GM18909 (cell line): ENCODE measurements at regions not wholly inside any gene's neighbourhood (a gene's known extent, or its start where the extent isn't known, plus 50 kb on each side); places are given as distances from the start of the nearest gene placed in this dataset.

Experiments used
- ATAC-seq: cut with Tn5 transposase; IDR thresholded peaks from one replicate; pipeline ENCODE4 v1.9.1; 2021; ENCODE audit warnings: mild to moderate bottlenecking; ENCODE audit not compliant: unreplicated experiment, poor library complexity

DNA sequence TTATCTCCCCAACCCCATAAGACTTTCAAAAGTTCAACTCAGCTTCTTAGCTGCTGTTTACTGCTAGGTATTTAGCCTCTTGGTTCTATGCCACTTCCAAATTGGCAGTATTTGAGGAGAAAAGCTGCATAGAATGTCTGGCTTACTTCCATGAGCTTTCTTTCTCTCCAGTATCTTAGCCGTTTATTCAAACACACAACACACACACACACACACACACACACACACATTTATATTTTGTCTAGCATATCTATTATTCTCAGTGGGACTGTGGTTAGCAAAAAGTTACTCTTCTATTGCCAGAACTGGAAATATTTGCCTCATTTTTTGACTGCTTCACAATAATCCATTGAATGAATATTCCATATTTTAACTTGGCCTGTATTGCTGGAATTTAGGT, 634.2 kb upstream of the IMPG1 start:
- no peak for ATAC-seq

DNA sequence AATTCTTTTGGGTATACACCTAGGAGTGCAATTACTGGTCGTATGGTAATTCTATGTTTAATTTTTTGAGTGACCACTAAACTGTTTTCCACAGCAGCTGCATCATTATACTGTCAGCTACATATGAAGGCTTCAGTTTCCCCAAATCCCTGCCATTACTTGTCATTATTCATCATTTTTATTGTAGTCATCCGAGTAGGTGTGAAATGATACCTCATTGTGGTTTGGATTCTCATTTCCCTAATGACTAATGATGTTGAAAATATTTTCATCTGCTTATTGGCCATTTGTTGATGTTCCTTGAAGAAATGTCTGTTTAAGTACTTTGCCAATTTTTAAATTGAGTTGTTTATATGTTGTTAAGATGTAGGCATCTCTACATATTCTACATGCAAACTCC, 633.6 kb upstream of the IMPG1 start:
- ATAC-seq: no peak

- no peak for ATAC-seq
Observed at GRCh38 chr6:76703786-76704185, 631.3 kb upstream of the IMPG1 start.

GRCh38 chr6:76703285-76703684, 630.8 kb upstream of the IMPG1 start:
- ATAC-seq: no peak

GRCh38 chr6:76702187-76702586, 629.7 kb upstream of the IMPG1 start:
- no peak for ATAC-seq

GRCh38 chr6:76701610-76702009, 629.1 kb upstream of the IMPG1 start:
- ATAC-seq: no peak

GRCh38 chr6:76697585-76697984, 625.1 kb upstream of the IMPG1 start:
- ATAC-seq: no peak

DNA sequence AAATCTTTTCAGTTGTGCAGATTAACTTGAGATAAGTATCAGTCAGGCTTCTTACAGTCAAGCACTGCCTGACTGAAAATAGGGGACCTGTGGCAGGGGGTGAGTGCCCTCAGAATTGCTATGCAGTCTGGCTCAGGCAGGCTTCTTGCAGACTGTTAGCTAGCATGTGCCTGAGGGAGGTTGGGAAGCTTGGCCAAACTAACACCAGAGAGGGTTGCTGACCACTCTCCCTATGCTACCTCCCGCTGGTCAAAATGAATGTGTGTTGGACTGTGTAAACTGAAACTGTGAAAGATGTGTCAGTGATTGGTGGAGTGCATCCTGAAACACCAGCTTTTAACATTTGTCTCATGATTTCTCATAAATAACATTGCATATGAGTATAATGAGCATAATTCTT, 622.3 kb upstream of the IMPG1 start:
- no peak for ATAC-seq

DNA sequence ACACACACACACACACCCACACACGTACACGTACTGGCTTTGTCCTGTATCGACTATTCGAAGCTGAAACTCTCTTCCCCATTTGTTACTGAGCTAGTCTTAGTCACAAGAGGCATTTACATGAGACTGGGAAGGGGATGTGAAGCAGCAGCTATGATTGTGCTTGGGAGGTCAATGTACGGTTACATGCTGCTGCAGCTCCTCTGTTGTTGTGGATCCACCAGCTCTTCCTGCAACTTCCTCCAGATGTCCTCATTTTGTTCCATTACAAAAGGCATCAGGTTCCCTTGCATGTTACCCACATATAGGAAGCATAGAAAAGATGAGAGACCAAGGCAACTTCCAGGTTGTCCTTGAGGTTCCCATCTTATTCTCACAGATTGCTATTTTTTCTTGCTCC, 612.4 kb upstream of the IMPG1 start:
- no peak for ATAC-seq

- ATAC-seq: no peak
Observed at GRCh38 chr6:76683985-76684384, 611.5 kb upstream of the IMPG1 start.

GRCh38 chr6:76682842-76683241, 610.4 kb upstream of the IMPG1 start:
- ATAC-seq: peak; percentile 61

DNA sequence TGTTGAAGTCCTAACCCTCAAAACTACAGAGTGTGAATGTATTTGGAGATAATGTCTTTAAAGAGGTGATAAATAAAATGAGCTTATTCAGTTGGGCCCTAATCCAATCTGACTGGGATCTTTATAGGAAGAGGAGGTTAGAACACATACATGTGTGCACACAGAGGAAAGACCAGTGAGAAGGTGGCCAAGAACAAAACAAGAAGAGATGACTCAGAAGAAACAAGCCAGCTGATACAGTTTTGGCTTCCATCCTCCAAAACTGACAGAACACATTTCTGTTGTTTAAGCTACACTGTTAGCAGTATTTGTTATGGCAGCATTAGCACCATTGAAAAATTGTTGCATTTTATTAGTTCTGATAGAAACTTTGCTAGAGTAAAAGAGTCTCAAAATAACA, 609.3 kb upstream of the IMPG1 start:
- no peak for ATAC-seq

DNA sequence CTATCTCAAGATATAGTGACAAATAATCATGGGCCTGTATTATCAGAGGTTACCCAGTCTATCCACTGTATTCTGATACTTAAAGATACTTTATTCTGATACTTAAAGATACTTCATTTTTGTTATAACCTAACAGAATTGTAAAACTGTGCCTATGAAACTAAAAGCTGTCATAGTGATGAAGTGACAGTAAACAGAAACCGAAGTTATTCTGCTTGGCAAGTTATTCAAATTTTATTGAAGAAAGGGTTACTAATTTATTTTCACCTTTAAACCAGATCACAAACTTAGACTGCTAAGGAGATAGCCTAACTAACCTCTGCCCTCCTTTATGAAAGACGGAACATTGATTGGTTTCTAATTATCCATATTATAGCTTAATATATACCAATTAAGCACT, 604.6 kb upstream of the IMPG1 start:
- no peak for ATAC-seq

- no peak for ATAC-seq
Observed at GRCh38 chr6:76671751-76672150, 599.3 kb upstream of the IMPG1 start.

DNA sequence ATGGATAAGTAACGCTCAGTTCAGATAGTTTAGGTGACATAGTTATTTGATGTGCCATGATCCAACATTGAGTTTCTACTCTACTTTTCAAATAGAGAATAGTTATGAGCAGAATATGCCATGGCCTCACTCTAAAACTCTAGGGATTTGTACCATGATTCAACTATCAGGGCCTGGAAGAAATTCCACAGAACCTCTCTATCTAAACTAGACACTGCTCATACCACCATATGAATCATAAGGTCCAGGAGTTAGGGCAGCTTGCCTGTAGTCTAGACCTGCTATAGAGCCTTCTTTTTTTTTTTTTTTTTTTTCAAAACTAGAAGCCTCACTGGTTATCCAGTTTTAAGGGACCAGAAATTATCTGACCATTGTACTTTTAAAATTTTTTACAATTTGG, 571.8 kb upstream of the IMPG1 start:
- no peak for ATAC-seq

- ATAC-seq: no peak
Observed at GRCh38 chr6:76639941-76640340, 567.5 kb upstream of the IMPG1 start.

GRCh38 chr6:76634695-76635094, 562.2 kb upstream of the IMPG1 start:
- ATAC-seq: no peak

DNA sequence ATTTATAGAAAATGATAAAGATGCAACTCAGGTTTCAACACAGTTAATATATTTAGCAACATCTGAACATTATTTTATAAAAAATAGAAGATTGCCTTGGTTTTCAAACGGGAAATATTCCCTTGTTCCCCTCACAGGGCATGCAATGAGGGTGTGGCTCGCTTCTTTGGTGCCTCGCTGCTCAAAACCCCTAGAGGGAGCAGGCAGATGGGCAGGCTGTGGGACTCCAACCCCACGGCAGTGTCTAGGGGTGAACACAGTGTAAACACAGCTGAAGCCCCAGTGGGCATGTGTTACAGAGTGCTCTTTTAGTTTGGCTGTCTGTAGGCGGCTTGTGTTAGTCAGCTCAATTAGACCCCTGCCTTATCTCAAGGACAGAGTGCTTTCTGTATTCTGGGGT, 560.8 kb upstream of the IMPG1 start:
- no peak for ATAC-seq

DNA sequence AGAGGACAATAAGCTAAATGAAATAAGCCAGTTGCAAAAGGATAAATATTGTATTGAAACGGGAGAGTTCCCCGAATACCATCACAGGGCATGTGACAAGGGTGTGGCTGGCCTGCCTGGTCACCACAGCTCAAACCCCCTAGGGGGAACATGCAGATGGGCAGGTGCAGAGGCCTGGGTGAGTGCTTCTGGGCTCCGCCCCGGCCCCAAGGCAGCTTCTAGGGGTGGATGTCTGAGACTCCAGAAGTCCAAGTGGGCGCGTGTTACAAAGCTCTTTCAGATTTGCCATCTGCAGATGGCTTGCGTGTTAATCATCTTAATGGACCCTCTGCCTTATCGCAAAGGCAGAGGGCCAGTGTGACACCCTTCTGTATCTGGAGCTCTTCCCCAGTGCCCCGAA, 559.2 kb upstream of the IMPG1 start:
- no peak for ATAC-seq

DNA sequence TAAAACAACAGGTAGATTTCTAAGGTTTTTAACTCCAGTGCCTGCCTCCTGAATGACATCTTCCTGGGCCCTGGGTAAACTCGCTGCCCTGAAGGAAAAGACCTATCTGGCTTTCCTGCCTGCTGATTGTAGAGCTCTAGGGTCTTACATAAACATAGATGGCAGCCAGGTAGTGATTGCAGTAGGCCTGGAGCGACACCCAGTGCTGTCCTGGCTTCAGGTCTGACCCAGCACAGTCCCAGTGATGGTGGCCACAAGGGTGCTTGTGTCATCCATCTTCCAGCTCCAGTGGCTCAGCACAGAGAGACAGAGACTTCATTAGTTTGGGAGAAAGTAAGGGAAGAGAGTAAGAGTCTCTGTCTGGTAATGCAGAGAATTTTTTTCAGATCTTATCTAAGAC, 542.9 kb upstream of the IMPG1 start:
- ATAC-seq: no peak

DNA sequence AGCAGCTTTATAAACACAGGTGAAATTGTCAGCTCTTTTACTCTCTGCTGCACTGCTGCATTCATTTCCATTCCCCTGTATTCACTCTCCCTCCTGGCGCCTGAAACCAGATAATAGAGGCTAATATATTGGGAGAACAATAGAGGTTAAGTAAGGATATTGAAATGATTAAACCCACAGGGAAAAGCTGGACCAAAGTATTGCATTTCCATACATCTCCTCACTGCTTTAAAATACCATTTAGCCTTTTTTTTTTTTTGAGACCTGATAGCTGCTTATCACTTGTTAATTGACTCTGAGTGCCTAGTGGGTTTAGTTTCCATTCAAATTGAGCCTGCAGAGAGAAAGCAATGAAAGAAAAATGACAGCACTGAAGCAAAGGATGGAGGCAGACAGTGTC, 540.5 kb upstream of the IMPG1 start:
- ATAC-seq: no peak

DNA sequence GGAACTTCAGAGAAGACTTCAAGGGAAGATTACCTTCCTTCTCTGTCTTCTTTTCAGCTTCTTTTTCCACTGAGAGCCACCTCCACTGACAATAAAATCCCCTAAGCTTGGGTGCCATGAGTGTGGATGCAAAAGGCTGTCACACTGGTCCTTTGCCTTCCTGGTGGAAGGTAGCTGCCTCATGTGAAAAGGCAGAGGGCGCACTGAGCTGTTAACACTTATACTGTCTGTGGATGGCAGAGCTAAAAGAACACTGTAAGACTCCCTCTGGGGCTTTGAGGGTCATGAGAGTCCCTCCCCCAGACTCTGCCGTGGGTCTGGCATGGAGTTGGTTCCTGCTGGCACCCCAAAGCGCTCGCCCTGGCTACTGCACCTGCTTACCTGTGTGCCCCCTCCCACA, 536.7 kb upstream of the IMPG1 start:
- ATAC-seq: no peak

DNA sequence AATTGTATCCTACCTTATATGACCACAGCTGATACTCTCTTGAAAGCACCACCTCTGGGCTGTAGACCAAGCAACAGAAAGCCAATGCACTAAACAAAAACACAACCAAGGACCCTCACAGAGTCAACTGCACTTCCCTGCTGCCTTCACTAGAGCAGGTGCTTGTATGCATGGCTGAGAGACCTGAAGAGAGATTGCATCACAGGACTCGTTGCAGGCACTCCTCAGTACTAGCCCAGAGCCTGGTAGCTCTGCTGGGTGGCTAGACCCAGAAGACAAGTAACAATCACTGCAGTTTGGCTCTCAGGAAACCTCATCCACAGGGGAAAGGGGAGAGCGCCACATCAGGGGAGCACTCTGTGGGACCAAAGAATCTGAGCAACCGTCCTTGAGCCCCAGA, 521.6 kb upstream of the IMPG1 start:
- ATAC-seq: no peak
